GM19455 (cell line): ENCODE measurements at regions not wholly inside any gene's neighbourhood (a gene's known extent, or its start where the extent isn't known, plus 50 kb on each side); places are given as distances from the start of the nearest gene placed in this dataset.
"Not testable (repeated sequence)": the region's sequence is repeated elsewhere in the genome, so short reads cannot be mapped to it uniquely, and the experiment has no call there.

Experiments
- ATAC-seq: cut with Tn5 transposase; IDR thresholded peaks from one replicate; pipeline ENCODE4 v1.9.1; 2021; ENCODE audit not compliant: unreplicated experiment

DNA sequence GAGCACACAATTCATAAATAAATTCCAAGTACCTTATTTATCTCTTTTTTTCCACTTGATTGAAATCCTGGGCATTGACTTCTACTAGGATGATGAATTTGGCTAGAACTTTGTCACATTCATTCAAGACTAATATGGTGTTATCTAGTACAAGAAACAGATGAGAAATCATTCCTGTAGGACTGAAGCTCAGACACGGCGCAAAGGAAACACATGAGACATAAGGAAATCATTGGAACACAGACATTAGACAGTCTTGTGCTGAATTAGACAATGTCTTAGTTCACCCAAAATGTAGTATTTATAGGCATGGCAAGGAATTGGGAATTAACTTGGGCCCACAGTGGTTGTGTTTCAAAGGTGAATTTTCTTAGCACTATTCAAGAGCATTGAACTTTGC is 305.7 kb downstream of the SETD4 start:
- ATAC-seq, result no peak

GRCh38 chr21:35753308-35753707 is 307.0 kb downstream of the SETD4 start:
- no peak for ATAC-seq

GRCh38 chr21:35751171-35751570 is 309.2 kb downstream of the SETD4 start:
- ATAC-seq, result no peak

- no peak for ATAC-seq
Measured at GRCh38 chr21:35749904-35750303, 310.4 kb downstream of the SETD4 start.

GRCh38 chr21:35748678-35749314 is 311.5 kb downstream of the SETD4 start:
- no peak for ATAC-seq

DNA sequence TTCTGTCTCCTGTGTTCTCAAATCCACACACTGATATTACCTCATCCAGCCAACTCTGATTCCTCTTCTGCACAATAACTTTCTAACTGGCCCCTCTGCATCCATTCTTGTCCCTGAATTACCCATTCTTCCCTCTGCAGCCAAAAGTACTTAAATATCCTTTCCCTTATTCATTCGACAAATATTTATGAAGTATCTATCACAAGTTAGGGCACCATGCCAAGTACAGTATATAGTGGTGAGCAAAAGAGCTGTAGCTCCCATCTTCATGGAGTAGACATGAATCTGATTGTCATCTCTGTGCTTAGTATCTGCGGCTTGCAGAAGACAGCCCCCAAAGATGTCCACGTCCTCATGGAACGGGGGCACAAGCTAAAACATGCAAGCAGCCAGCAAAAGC is 316.8 kb downstream of the SETD4 start:
- no peak for ATAC-seq

- ATAC-seq, result no peak
Measured at GRCh38 chr21:35738347-35738961, 321.9 kb downstream of the SETD4 start.

GRCh38 chr21:35737899-35738346 is 322.4 kb downstream of the SETD4 start:
- ATAC-seq, result no peak

- ATAC-seq, result no peak
Measured at GRCh38 chr21:35737449-35737848, 322.9 kb downstream of the SETD4 start.

GRCh38 chr21:35732788-35733187 is 327.5 kb downstream of the SETD4 start:
- no peak for ATAC-seq

DNA sequence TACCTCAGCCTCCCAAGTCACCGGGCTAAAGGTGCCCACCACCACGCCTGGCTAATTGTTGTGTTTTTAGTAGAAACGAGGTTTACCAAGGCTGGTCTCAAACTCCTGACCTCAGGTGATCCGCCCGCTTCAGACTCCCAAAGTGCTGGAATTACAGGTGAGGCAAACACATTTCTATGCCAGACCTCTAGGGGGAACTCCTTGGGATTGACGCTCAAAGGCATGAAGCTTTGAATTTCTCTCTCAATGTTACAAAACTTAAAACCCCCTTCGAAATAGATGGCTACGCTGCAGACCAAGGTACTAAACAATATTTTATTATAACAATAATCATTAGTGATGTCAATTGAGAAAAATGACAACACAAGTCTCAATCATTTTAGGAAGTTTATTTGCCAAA is 330.0 kb downstream of the SETD4 start:
- ATAC-seq, result no peak

DNA sequence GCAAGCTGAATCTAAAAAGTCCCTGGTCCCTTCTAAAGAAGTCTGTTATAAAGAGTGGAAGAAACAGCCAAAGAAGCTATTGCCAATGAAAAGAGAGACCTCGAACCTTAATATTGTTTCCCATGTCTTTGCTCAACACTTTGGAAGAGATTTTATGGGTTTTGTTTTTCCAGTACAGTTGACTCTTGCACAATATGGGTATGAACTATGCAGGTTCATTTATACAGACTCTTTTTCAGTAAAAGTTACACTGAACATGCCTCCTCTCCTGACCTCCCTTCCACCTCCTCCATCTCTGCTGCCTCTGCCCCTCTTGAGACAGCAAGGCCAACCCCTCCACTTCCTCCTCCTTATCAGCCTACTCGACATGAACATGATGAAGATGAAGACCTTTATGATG is 332.5 kb downstream of the SETD4 start:
- ATAC-seq, result no peak

DNA sequence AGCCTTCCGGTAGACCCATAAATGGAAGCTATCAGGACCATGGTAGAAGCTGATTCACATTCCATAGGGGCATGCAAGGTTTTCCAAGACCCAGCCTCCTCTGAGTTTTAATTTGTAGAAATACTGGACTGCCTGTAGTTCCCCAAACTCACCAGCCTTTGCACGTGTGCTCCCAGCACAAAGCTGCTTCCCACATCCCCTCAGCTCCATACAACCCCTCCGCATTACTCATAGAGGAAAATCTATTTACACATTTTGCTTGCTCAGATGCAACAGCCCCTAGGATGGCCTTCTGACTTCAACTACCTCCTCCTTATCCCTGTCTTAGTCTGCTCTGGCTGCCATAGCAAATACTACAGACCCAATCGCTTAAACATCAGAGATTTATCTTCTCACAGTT is 336.2 kb downstream of the SETD4 start:
- no peak for ATAC-seq

DNA sequence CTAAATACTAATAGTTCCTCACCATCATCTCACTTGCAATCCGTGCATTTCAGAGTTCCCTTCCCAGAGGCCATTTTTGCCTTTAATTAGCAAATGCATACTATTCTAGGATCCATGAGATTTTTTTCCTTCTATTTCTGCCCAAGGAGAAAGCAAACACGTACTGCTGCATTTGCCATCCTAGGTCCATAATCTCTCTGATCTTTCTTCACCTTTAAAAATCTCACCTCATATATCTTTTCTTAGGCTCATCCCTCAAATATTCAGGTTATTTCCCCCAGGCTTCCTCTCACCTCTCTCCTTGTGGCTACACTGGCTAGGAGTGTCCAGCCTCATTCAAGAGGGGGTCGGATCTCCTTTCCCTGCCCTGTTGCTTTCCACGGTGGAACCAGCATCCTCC is 338.6 kb downstream of the SETD4 start:
- ATAC-seq, result no peak

GRCh38 chr21:35720208-35720731 is 340.1 kb downstream of the SETD4 start:
- no peak for ATAC-seq

GRCh38 chr21:35719080-35719479 is 341.2 kb downstream of the SETD4 start:
- no peak for ATAC-seq

GRCh38 chr21:35716876-35717565 is 343.3 kb downstream of the SETD4 start:
- no peak for ATAC-seq

DNA sequence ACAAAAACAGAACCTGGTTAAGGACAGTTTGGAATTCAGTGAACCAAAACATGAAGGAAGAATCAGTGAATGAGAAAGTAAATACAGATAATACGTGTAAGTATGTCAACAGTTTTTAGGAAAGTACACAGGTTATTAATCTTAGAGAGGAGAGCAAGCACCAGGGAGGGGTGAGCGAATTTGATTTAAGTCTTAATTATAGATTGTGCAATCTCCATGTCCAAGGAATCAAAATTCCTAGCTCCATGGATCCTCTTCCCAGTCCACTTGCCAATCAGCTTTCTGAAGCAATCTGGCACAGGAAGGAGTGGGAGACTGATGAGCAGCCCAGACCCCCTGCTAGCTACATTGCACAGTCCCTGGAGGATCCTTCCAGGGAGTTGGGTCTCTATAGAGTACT is 346.4 kb downstream of the SETD4 start:
- ATAC-seq, result no peak

- no peak for ATAC-seq
Measured at GRCh38 chr21:35711661-35712060, 348.7 kb downstream of the SETD4 start.

DNA sequence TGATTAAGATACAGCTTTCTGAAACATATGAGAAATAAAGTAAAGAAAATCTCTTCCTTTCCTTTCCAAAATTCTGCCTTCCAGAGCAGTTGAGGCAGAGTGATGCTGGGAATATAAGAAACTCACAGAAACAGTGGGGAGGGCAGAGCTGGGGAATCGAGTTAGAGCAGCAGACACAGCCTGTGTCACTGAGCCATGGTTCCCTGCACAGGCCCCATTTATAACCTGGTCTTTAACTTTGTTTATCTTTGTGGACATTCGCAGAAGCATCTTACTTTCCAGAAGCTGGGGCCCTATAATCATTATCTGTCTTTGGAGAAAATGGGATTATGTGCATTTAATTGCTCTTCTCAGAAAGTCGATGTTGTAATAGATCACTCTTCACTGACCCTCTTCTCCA is 349.1 kb downstream of the SETD4 start:
- no peak for ATAC-seq

DNA sequence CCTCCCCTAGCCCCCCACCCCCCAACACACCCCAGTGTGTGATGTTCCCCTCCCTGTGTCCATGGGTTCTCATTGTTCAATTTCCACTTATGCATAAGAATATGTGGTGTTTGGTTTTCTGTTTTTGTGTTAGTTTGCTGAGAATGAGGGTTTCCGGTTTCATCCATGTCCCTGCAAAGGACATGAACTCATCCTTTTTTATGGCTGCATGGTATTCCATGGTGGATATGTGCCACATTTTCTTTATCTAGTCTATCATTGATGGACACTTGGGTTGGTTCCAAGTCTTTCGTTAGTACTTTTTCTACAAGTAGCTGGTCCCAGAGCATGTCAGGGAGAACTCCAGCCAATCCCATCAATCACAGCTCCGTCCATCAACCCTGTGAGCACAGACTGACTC is 350.3 kb downstream of the SETD4 start:
- ATAC-seq, result not testable (repeated sequence)

- no peak for ATAC-seq
Measured at GRCh38 chr21:35705888-35706287, 354.4 kb downstream of the SETD4 start.
